ENCODE measurements at regions not wholly inside any gene's neighbourhood (a gene's known extent, or its start where the extent isn't known, plus 50 kb on each side); places are given as distances from the start of the nearest gene placed in this dataset.

DNA sequence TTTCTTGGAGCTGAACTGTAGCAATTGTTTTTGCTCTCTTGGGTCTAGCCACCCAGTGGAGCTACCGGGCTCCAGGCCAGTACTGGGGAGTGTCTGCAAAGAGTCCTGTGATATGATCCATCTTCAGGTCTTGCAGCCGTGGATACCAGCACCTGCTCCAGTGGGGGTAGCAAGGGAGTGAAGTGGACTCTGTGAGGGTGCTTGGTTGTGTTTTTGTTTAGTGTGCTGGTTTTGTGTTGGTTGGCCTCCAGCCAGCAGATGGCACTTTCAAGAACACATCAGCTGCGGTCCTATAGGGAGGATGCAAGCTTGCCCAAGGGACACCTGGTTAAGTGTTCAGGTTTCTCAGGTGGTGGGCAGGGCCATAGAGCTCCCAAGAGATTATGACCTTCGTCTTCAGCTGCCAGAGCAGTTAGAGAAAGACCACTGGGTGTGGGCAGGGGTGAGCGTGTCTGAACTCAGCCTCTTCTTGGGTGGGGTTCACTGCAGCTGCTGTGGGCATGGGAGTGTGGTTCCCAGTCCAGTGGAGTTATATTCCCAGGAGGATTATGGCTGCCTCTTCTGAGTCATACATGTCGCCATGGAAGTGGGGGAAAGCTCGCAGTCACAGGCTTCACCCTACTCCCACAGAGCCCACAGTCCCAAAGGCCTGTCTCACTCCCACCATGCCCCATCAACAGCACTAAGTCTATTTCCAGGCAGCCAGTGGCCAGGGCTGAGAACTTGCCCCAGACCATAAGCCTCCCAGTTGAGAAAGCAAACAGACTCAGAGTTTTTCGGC lies 811.6 kb downstream of the GLUD2 start:
- Histone ChIP-seq H3K27me3 (ENCODE audit: control insufficient read depth, insufficient read depth, low read length) (no peaks in the 10 kb centered on the region), H3K4me3 (ENCODE audit: low read depth, low read length) (no peak overlapping the region), H3K36me3 (ENCODE audit: control insufficient read depth, insufficient read depth, low read length) (no peaks in the 10 kb centered on the region)
- CTCF ChIA-PET, result no interaction called here
- POLR2A ChIA-PET, result no interaction called here
- TF ChIP-seq, protein P1, sequence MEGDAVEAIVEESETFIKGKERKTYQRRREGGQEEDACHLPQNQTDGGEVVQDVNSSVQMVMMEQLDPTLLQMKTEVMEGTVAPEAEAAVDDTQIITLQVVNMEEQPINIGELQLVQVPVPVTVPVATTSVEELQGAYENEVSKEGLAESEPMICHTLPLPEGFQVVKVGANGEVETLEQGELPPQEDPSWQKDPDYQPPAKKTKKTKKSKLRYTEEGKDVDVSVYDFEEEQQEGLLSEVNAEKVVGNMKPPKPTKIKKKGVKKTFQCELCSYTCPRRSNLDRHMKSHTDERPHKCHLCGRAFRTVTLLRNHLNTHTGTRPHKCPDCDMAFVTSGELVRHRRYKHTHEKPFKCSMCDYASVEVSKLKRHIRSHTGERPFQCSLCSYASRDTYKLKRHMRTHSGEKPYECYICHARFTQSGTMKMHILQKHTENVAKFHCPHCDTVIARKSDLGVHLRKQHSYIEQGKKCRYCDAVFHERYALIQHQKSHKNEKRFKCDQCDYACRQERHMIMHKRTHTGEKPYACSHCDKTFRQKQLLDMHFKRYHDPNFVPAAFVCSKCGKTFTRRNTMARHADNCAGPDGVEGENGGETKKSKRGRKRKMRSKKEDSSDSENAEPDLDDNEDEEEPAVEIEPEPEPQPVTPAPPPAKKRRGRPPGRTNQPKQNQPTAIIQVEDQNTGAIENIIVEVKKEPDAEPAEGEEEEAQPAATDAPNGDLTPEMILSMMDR (IDR thresholded peaks at IDR 0.05; ENCODE audit: insufficient read depth, low read depth, low read length), result no peak
- no peak for DNase-seq (ENCODE audit: low read depth)

GRCh38 chrX:121863976-121864375 lies 816.6 kb downstream of the GLUD2 start:
- no peak for DNase-seq (ENCODE audit: low read depth)
- POLR2A ChIA-PET, result no interaction called here
- CTCF ChIA-PET, result no interaction called here
- no peak overlapping the region for H3K4me3 ChIP-seq (ENCODE audit: low read depth, low read length)
- no peaks in the 10 kb centered on the region for H3K27me3 ChIP-seq (ENCODE audit: control insufficient read depth, insufficient read depth, low read length)
- H3K36me3 ChIP-seq (ENCODE audit: control insufficient read depth, insufficient read depth, low read length), result no peaks in the 10 kb centered on the region
- TF ChIP-seq, protein P1 (IDR thresholded peaks at IDR 0.05; ENCODE audit: insufficient read depth, low read depth, low read length), result no peak

GRCh38 chrX:121864561-121864960 lies 817.2 kb downstream of the GLUD2 start:
- ChIA-PET POLR2A (no interaction called here), CTCF (no interaction called here)
- TF ChIP-seq, protein P1 (IDR thresholded peaks at IDR 0.05; ENCODE audit: insufficient read depth, low read depth, low read length), result no peak
- no peak overlapping the region for H3K4me3 ChIP-seq (ENCODE audit: low read depth, low read length)
- no peaks in the 10 kb centered on the region for H3K27me3 ChIP-seq (ENCODE audit: control insufficient read depth, insufficient read depth, low read length)
- DNase-seq (ENCODE audit: low read depth), result no peak
- H3K36me3 ChIP-seq (ENCODE audit: control insufficient read depth, insufficient read depth, low read length), result no peaks in the 10 kb centered on the region

GRCh38 chrX:121869876-121870477 lies 822.6 kb downstream of the GLUD2 start:
- DNase-seq (ENCODE audit: low read depth), result no peak
- H3K4me3 ChIP-seq (ENCODE audit: low read depth, low read length), result no peak overlapping the region
- H3K36me3 ChIP-seq (ENCODE audit: control insufficient read depth, insufficient read depth, low read length), result no peaks in the 10 kb centered on the region
- H3K27me3 ChIP-seq (ENCODE audit: control insufficient read depth, insufficient read depth, low read length), result no peaks in the 10 kb centered on the region
- ChIA-PET POLR2A (no interaction called here), CTCF (no interaction called here)
- TF ChIP-seq, protein P1 (IDR thresholded peaks at IDR 0.05; ENCODE audit: insufficient read depth, low read depth, low read length), result no peak

DNA sequence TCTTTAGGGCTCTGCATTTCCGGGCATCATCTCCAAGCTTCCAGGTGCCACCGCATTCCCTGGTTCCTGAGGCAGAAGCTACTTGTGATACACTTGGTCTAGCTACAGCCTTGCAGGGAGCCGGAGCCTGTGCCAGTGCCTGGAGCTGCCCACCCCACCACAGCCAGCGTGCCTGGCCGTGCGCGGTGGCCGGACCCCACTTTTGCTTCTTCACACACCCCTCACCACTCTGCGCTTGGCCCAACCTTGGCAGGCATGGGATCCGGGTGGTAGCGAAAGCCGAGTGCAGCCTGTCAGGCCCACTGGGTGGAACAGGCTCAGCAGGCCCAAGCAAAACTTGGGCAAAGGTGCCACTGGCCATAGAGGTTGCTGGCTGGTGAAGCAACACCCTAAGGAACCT lies 823.7 kb downstream of the GLUD2 start:
- no peaks in the 10 kb centered on the region for H3K36me3 ChIP-seq (ENCODE audit: control insufficient read depth, insufficient read depth, low read length)
- TF ChIP-seq, protein P1 (IDR thresholded peaks at IDR 0.05; ENCODE audit: insufficient read depth, low read depth, low read length), result no peak
- no peaks in the 10 kb centered on the region for H3K27me3 ChIP-seq (ENCODE audit: control insufficient read depth, insufficient read depth, low read length)
- H3K4me3 ChIP-seq (ENCODE audit: low read depth, low read length), result no peak overlapping the region
- ChIA-PET CTCF (no interaction called here), POLR2A (no interaction called here)
- no peak for DNase-seq (ENCODE audit: low read depth)
